ENCODE measurements at regions not wholly inside any gene's neighbourhood (a gene's known extent, or its start where the extent isn't known, plus 50 kb on each side); places are given as distances from the start of the nearest gene placed in this dataset.
"Not testable (repeated sequence)": the region's sequence is repeated elsewhere in the genome, so short reads cannot be mapped to it uniquely, and the experiment has no call there.

DNA sequence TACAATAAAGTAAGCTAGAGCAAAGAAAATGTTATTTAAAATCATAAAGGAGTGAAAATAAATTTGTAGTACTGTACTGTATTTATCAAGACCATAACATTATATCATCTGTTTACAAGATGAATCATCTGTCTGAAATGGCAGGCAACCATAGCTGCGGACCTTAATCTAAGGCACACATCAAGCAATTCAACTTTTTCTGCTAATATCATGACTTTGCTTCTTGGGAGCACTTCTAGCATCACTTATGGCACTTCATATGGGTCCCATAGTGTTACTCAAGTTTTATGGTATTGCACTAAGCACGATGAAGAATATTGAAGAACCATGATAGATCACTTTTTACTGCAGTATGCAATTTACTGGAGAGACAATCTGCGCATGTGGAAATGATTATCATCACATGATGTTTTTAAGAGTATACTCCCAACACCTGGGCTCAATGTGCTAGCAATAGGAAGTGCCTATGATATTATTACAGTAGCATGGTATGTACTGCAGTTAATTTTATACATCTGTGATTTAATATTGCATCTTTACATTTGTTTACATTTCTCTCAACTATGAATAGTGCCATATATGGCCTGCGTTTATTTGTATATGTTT is 137.7 kb upstream of the NECTIN3 start:
- no peak for DNase-seq (ENCODE audit: low read depth in 2 of 2)

DNA sequence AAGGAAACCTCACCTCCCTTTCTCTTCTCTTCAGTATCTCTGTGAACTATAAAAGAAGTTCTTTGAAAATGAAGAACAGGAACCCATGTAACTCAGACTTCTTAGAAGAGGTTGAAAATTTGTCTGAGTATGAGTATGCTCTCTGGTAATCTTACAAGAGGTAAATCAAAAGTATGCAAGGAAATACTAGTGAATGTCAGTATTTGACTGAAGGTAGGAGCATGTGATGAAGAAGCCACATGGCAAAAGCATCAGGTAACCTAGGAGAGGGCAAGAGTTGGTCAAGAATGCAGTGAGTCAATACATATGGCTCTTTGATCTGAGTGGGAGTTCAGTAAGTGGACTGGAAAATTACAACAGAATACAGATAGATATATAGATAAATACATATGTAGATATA is 133.0 kb upstream of the NECTIN3 start:
- DNase-seq (ENCODE audit: low read depth in 2 of 2), result no peak

DNA sequence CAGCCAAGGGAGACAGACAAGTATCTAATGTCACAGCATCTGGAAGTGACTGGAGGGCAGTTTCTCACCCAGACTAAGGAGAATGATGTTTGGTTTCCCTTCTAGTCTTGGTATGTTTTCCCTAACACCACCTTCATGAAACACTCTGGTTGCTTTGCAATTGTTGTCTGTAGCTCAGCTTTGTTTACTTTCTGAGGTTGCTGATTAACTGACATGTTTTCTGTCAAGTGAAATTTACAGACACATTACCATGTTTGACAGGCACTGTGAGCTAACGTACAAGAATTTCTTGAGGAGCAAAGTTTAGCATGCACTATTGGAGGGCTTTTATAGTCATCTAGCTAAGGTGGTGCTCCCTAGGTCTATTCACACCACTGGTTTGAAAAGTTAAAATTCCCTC is 131.6 kb upstream of the NECTIN3 start:
- no peak for DNase-seq (ENCODE audit: low read depth in 2 of 2)

DNA sequence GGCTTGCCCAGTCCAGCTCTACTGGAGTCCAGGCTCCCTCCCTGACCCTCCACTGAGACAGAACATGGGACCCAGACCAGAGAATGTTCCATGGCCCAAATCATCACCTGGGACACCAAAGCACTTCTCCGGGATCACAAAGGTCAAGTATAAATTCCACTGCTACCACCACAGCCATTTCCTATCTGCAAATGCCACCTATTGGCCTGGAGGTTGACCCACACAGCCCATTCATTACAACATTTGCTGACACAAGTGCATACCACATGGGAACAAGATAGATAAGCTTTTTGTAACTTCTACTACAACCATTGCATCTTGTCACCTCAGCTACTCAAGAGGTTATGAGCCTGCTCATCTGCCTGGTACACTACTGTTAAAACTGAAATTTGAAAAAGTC is 126.8 kb upstream of the NECTIN3 start:
- no peak for DNase-seq (ENCODE audit: low read depth in 2 of 2)

DNA sequence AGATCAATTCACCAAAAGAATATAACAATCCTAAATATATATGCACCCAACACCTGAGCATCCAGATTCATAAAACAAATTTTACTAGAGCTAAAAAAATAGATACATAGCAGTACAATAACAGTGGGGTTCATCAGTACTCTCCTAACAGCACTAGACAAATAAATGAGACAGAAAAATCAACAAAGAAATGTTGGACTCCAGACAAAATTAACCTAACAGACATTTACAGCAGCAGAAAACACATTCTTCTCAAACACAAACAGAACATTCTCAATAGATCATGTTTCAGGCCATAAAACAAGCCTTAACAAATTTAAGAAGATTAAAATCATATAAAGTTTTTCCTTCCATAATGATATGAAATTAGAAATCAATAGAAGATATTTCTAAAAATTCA is 124.8 kb upstream of the NECTIN3 start:
- no peak for DNase-seq (ENCODE audit: low read depth in 2 of 2)

DNA sequence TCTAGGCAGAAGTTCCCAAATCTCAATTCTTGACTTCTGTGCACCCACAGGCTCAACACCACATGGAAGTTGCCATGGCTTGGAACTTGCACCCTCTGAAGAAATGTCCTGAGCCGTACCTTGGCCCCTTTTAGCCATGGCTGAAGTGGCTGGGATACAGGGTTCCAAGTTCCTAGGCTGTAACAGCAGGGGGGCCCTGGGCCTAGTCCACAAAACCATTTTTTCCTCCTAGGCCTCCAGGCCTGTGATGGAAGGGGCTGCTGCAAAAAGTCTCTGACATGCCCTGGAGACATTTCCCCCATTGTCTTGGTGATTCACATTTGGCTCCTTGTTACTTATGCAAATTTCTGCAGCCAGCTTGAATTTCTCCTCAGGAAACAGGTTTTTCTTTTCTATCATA is 122.4 kb upstream of the NECTIN3 start:
- DNase-seq (ENCODE audit: low read depth in 2 of 2), result not testable (repeated sequence)

DNA sequence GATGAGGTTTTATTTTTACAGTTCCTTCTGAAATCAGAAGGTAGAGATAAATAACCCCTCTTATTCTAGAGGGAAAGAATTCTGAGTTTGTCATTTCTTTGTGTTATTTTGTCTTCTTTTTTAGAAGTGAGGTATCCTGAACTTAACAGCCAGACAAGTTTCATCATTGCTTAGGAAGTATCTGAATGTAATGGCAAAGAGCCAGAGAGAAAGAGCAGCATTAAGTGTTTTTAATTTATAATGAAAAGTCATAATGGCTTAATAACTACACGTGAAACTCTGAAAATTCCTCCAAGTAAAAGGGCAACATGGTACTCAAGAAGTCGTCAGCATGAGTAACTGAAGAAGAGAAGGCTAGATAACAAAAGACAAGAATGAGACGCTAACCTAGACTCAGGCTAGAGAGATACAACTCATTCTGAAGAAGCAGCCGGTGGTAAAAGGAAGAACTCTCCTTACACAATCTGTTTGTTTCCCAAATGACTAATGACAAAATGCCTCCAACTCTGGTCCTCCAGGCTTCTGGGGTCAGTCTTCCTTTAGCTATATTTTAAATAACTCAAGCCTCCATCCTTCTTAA is 116.2 kb upstream of the NECTIN3 start:
- no peak for DNase-seq (ENCODE audit: low read depth in 2 of 2)

DNA sequence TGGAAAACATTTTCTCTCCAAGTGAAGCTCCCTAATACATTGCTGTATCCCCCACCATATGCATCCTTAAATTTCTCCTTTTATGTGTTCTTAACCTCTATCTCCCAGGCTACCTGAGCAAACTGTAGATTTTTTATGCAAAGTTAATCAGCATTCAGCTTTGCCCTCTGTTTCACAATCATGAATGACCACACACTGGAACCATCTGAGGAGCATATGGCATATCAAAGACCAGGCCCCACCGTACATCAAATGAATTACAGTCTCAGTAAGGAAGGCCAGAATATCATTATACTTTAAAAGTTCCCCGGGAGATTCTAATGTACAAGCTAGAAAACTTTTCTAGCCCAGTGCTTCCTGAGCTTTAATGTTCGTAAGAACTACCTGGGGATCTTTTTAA is 115.5 kb upstream of the NECTIN3 start:
- no peak for DNase-seq (ENCODE audit: low read depth in 2 of 2)

DNA sequence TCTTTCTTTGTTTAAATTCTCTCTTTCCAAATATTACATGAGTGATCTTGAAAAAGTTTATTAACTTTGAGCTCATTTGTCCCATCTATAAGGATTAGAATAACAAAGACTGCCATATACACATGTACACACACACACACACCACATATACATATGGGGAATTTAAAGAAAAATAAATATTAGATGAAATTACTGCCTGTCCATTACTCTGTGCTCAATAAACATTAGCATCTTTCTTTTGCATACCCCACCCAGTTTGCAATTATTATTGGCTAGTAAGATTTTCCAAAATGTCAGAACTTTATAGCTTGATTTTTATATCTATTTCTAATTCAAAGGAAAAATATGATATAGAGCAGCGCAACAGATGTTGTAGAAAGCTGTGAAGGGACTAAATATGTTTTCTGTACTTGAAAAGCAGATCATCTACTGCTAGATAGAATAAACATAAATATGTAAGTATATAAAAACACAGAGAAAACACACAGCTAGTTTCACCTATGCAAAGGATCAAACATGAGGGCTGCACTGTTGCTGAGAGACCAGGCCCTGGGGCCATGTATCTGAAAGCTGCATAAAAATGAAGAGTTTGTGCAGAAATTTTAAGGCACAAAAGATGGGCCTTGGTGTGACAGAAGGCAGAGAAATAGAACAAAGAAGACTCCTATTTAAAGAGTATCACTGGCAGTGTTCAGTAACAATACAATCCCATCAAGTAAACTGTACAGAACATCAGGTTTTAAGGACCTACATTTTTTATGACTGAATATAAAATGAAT is 114.2 kb upstream of the NECTIN3 start:
- DNase-seq (ENCODE audit: low read depth in 2 of 2), result no peak

DNA sequence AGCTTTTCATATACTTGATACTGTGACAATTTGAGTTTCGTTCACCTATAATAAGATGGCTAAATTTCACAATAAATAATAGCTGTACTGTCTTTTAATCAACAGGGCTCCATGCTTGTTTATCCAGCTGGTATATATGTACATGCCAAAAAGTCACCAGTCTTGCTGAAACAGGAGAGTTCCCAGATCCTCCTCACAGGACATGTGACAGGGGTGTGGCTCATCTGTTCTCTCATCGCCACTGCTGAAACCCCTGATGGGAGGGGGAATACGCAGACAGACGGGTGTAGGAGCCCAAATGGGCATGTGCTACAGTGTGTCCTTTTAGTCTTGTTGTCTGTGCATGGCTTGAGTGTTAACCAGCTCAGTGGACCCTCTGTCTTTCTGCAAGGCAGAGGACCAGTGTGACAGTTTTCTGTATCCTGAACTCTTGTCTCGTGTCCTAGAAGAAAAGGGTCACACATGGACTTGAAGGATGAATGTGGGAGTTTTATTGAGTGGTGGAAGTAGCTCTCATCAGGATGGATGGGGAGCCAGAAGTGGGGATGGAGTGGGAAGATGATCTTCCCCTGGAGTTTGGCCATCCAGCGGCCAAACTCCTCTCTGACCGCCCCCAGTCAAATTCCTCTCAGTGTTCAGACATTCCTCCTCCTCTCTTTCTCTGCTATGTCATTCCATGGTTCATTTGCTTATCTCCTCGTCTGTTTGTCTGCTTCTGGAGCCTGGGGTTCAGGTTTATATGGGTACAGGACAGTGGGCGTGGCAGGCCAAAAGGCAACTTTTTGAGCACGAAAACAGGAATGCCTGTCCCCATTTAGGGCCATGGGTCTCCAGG is 113.1 kb upstream of the NECTIN3 start:
- DNase-seq (ENCODE audit: low read depth in 2 of 2), result no peak

DNA sequence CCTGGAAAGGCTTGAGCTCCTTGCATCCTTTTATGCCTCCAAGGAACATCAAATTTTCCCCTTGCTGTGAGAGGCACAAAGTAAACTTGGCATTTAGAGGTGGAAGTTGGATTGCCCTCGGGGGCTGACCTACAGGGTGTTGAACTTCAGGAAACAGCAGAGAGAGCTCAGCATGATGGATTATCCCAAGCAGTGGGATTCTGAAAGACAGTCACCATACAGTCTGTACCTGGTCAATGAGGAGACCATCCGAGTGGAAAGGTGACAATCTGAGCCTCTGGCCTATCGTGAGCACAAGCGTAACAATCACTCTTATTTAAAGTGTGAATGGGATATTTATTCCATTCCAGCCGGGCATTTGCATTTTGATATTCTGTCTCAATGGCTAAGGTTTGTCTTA is 105.6 kb upstream of the NECTIN3 start:
- no peak for DNase-seq (ENCODE audit: low read depth in 2 of 2)

DNA sequence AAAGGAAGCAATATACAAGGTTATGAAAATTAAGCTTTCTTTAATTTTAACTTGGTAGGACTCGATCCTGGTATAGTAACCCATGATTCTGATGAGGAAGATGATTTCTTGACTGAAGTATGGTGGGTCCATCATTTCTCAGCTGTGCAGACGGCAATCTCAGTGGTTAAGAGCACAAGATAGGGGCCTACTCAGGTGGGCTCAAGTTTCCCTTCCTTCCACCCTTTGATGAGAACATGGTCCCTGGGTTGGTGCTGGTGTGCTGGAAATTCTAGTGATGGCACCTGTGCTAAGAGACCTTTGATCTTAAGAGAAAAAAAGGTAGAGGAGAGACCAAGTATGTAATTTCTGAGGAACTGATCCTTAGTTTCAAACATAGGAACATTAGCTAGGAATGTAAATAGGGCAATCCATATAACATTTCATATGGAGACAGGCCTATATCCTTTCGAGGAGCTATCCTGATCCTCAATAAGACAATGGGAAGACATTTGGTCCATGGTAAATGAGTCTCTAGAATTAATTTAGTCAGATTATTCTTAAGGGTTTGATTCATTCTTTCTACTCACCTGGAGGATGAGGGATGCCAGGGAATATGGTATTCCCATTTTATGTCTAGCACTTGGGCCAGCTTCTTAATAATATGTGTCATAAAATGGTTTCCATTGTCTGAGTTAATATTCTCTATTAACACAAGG is 104.5 kb upstream of the NECTIN3 start:
- DNase-seq (ENCODE audit: low read depth in 2 of 2), result no peak

DNA sequence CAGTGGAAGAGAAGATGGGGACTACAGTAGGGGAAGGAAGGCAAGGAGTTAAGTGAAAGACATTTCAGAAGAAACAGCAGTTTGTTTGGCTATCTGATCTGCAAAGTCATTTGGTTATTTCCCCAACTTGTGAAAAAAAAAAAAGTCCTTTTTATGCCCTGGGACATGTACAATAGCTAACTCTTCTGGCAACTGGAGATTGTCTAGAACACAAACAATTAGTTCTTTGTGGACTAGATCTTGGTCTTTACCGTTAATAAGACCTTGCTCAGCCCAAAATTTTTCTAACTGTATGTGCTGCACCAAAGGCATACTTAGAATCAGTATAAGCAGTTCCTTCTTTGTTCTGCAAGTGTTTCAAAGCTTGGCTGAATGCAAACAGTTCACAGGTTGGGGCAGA is 103.5 kb upstream of the NECTIN3 start:
- no peak for DNase-seq (ENCODE audit: low read depth in 2 of 2)

DNA sequence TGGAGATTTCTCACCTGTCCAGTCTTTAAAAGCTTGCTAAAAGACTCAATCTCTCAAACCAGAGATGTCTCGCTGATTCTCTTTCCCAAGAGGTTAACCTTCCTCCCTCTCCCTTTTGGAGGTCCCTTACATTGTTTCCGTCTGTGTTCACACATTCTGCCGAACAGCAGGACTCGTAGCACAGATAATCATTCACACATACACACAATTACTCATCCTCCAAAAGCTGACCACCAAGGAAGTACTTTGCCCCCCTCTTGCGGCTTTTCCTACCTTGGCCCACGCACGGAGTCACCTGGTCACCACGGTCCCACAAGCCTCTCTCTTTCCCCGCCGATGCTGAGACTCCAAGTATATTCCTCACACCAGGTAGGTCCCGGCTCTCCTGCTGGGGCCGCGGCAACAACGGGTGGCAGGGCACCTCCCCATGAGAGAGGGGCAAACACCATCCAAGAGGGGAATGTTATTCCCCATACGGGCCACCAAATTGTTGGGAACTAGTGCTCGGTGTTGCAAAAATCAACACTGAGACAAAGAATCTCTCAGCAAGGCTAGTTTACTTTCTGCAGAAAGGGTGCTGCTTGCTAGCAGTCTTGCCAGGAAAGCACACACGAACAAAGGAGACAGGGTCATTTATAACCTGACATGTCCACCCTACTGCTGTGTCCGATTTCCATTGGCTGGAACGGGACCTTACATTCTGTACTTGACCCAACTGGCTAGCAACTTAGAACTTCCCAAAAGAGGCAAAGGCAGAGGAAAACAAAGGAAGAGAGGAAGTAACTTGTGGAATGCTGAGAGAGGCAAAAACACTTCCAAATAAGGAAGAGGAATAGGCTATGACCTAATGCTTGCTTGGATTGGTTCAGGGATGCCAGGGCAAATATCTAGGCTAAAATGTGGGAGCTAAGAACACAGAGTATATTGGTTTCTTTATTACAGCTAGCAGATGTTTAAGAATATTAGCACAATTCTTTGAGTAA is 102.1 kb upstream of the NECTIN3 start:
- DNase-seq (ENCODE audit: low read depth in 2 of 2), result no peak

DNA sequence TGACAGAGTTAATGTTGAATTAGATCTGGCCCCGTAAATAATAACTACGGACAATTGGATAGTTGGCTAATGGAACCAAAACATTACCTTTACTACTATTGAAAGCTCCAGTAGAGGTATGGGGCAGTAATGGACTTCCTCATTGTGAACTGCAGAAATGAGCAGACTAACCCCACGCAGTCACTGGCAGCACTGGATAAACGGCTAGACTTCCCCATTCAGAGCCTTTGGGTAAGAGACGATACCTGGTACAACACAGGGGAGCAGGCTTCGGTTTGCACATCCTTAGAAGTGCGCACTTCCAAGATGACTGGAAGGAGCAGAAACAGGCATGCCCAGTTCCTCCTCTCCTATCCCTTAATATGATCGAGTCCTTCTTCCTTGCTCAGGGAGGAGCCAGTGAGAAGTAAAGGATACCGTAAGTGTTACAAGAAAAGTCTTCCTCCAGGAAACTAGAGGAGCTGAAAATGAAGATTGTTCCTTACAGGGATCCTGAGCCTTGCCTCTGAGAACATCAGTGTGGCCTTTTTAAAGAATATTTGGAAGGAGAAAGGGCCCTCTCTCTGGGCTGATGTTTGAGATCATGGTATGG is 100.5 kb upstream of the NECTIN3 start:
- no peak for DNase-seq (ENCODE audit: low read depth in 2 of 2)

DNA sequence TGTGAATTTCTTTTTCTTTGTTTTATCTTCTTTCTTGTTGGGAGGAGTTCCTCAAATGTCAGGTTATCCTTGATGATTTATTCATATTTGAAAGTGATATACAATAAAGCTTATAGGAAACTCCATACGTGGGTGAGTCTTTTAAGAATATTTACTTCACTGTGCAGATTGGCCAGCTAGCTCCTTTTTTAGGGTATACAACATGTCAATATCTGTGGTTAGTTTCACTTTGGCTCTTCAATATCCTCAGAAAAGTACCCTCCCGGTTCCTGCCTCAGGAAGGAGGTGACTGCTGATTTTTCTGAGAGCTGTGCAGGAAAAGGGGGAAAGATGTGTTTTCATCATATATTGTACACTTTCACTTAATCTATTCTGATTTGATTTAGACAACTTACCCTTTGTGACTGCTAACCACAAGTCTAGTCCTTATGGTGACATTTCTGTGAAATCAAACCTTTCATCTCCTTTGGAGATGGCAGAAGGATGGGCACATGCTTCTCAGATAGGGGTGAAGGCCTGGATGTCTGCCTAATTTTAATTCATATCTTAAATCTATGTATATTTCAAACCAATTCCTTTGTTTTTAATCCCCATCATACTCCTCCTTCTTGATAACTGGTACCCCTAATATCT is 98.2 kb upstream of the NECTIN3 start:
- no peak for DNase-seq (ENCODE audit: low read depth in 2 of 2)

DNA sequence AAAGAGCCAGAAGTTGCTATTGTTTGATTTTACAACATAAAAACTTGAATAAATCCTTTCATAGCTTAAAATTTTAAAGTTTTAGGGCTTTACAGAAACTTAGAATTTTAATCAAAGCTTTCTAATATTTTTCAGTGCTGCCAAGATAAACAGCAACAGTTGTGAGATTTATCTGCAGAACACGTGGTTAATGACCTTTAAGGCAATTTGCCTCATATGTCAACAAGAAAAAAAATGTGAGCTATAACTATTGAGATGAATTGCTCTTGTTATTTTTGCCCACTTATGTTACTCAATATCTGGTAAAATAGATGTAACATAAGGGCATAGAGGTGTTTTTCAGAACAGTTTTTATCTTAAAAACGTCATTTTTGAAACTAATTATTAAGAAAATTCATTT is 96.7 kb upstream of the NECTIN3 start:
- no peak for DNase-seq (ENCODE audit: low read depth in 2 of 2)

DNA sequence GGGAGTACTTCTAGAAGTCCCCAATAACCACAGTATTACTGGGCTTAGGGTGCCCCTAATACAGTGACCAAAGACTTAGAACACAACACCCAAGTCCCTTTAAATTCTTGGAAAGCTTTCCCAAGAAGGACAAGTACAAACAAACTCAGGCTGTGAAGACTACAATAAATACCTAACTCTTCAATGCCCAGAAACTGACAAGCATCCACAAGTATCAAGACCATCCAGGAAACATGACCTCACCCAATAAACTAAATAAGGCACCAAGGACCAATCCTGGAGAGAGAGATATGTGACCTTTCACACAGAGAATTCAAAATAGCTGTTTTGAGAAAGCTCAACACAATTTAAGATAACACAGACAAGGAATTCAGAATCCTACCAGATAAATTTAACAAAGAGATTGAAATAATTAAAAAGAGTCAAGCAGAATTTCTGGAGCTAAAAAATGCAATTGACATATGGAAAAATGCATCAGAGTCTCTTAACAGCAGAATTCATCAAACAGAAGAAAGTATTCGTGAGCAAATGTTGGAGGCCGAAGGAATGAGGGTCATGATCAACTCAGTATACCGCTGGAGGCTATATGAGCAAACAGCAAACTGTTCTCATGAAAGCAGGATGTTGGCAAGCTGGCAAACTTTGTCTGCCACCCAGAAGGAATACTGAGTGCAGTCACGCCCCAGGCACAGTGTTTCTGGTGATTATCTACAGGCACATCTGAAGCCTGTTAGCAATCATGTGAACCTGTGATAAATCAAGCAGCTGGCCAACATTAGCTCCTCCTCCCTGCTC is 87.0 kb upstream of the NECTIN3 start:
- no peak for DNase-seq (ENCODE audit: low read depth in 2 of 2)

DNA sequence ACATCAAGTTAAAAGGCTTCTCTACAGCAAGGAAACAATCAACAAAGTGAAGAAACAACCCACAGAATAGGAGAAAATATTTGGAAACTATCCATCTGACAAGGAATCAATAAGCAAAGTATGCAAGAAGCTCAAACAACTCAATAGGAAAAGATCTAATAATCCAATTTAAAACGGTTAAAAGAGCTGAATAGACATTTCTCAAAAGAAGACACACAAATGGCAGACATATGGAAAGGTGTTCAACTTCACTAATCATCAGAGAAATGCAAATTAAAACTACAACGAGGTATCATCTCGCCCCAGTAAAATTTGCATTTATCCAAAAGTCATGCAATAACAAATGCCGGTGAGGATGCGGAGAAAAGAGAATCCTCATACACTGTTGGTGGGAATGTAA is 82.2 kb upstream of the NECTIN3 start:
- DNase-seq (ENCODE audit: low read depth in 2 of 2), result no peak
